ENCODE measurements at regions not wholly inside any gene's neighbourhood (a gene's known extent, or its start where the extent isn't known, plus 50 kb on each side); places are given as distances from the start of the nearest gene placed in this dataset.
A peak's percentile ranks its signal among the peaks of the same experiment; 100 is the strongest.

GRCh38 chr13:63551731-63552130, 2136.1 kb upstream of the PCDH20 start:
- Histone ChIP-seq H3K36me3 (ENCODE audit: control insufficient read depth, insufficient read depth, low read length) (no peaks in the 10 kb centered on the region), H3K27me3 (ENCODE audit: control insufficient read depth, insufficient read depth, low read length) (no peaks in the 10 kb centered on the region), H3K4me1 (ENCODE audit: control insufficient read depth, insufficient read depth, low read length) (no peaks in the 10 kb centered on the region), H3K9me3 (ENCODE audit: control insufficient read depth, insufficient read depth, low read length) (no peaks in the 10 kb centered on the region), H3K27ac (ENCODE audit: low read length) (no peak overlapping the region), H3K4me3 (ENCODE audit: low read length) (no peak overlapping the region)
- no CpG with 5 or more reads among the region's 3 CpGs for WGBS (ENCODE audit: insufficient coverage, insufficient read length)
- DNase-seq (ENCODE audit: low read depth, low spot score), result no peak

DNA sequence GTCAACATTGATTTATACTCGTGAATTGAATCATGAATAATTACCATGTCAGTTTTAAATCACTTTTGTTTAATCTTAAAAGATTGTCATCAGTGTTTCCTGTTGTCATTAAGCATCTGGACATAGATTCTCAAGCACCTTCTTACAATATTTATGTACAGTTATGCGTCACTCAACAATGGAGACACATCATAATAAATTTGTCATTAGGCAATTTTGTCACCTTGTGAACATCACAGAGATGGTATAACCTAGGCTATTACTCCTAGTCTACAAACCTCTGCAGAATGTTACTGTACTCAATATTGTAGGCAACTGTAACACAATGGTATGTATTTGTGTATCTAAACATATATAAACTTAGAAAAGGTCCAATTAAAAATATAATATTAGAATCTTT, 2130.9 kb upstream of the PCDH20 start:
- no peak overlapping the region for H3K27ac ChIP-seq (ENCODE audit: low read length)
- peaks cover 4% of the 10 kb centered on the region; the same call in 1 of the 2 replicates for H3K27me3 ChIP-seq (ENCODE audit: control insufficient read depth, insufficient read depth, low read length)
- H3K4me3 ChIP-seq (ENCODE audit: low read length), result no peak overlapping the region
- no peaks in the 10 kb centered on the region for H3K4me1 ChIP-seq (ENCODE audit: control insufficient read depth, insufficient read depth, low read length)
- no peaks in the 10 kb centered on the region for H3K9me3 ChIP-seq (ENCODE audit: control insufficient read depth, insufficient read depth, low read length)
- WGBS (ENCODE audit: insufficient coverage, insufficient read length), result no CpG with 5 or more reads among the region's 2 CpGs
- H3K36me3 ChIP-seq (ENCODE audit: control insufficient read depth, insufficient read depth, low read length), result no peaks in the 10 kb centered on the region
- no peak for DNase-seq (ENCODE audit: low read depth, low spot score)

GRCh38 chr13:63542770-63543169, 2127.1 kb upstream of the PCDH20 start:
- DNase-seq (ENCODE audit: low read depth, low spot score), result no peak
- Histone ChIP-seq H3K9me3 (ENCODE audit: control insufficient read depth, insufficient read depth, low read length) (no peaks in the 10 kb centered on the region), H3K27me3 (ENCODE audit: control insufficient read depth, insufficient read depth, low read length) (peaks cover 4% of the 10 kb centered on the region; the same call in 1 of the 2 replicates), H3K4me1 (ENCODE audit: control insufficient read depth, insufficient read depth, low read length) (no peaks in the 10 kb centered on the region), H3K36me3 (ENCODE audit: control insufficient read depth, insufficient read depth, low read length) (no peaks in the 10 kb centered on the region), H3K4me3 (ENCODE audit: low read length) (no peak overlapping the region), H3K27ac (ENCODE audit: low read length) (no peak overlapping the region)
- no CpG with 5 or more reads among the region's 1 CpG for WGBS (ENCODE audit: insufficient coverage, insufficient read length)

- H3K27ac ChIP-seq (ENCODE audit: low read length), result no peak overlapping the region
- H3K36me3 ChIP-seq (ENCODE audit: control insufficient read depth, insufficient read depth, low read length), result no peaks in the 10 kb centered on the region
- peaks cover 4% of the 10 kb centered on the region; the same call in 1 of the 2 replicates for H3K27me3 ChIP-seq (ENCODE audit: control insufficient read depth, insufficient read depth, low read length)
- H3K4me1 ChIP-seq (ENCODE audit: control insufficient read depth, insufficient read depth, low read length), result no peaks in the 10 kb centered on the region
- peak; percentile 9 for DNase-seq (ENCODE audit: low read depth, low spot score)
- H3K9me3 ChIP-seq (ENCODE audit: control insufficient read depth, insufficient read depth, low read length), result no peaks in the 10 kb centered on the region
- no CpG with 5 or more reads among the region's 6 CpGs for WGBS (ENCODE audit: insufficient coverage, insufficient read length)
- no peak overlapping the region for H3K4me3 ChIP-seq (ENCODE audit: low read length)
Measured at GRCh38 chr13:63541336-63541735, 2125.7 kb upstream of the PCDH20 start.

GRCh38 chr13:63540061-63540460, 2124.4 kb upstream of the PCDH20 start:
- H3K4me3 ChIP-seq (ENCODE audit: low read length), result no peak overlapping the region
- H3K27ac ChIP-seq (ENCODE audit: low read length), result no peak overlapping the region
- H3K36me3 ChIP-seq (ENCODE audit: control insufficient read depth, insufficient read depth, low read length), result no peaks in the 10 kb centered on the region
- peaks cover 4% of the 10 kb centered on the region; the same call in 1 of the 2 replicates for H3K27me3 ChIP-seq (ENCODE audit: control insufficient read depth, insufficient read depth, low read length)
- WGBS (ENCODE audit: insufficient coverage, insufficient read length), result no CpG with 5 or more reads among the region's 1 CpG
- DNase-seq (ENCODE audit: low read depth, low spot score), result no peak
- H3K9me3 ChIP-seq (ENCODE audit: control insufficient read depth, insufficient read depth, low read length), result no peaks in the 10 kb centered on the region
- H3K4me1 ChIP-seq (ENCODE audit: control insufficient read depth, insufficient read depth, low read length), result no peaks in the 10 kb centered on the region

GRCh38 chr13:63517371-63517770, 2101.7 kb upstream of the PCDH20 start:
- Histone ChIP-seq H3K4me1 (ENCODE audit: control insufficient read depth, insufficient read depth, low read length) (no peaks in the 10 kb centered on the region), H3K27me3 (ENCODE audit: control insufficient read depth, insufficient read depth, low read length) (no peaks in the 10 kb centered on the region), H3K36me3 (ENCODE audit: control insufficient read depth, insufficient read depth, low read length) (no peaks in the 10 kb centered on the region), H3K4me3 (ENCODE audit: low read length) (no peak overlapping the region), H3K27ac (ENCODE audit: low read length) (no peak overlapping the region), H3K9me3 (ENCODE audit: control insufficient read depth, insufficient read depth, low read length) (no peaks in the 10 kb centered on the region)
- DNase-seq (ENCODE audit: low read depth, low spot score), result no peak
- no CpG with 5 or more reads among the region's 9 CpGs for WGBS (ENCODE audit: insufficient coverage, insufficient read length)

GRCh38 chr13:63516124-63516523, 2100.5 kb upstream of the PCDH20 start:
- no peak for DNase-seq (ENCODE audit: low read depth, low spot score)
- no peaks in the 10 kb centered on the region for H3K9me3 ChIP-seq (ENCODE audit: control insufficient read depth, insufficient read depth, low read length)
- no peak overlapping the region for H3K4me3 ChIP-seq (ENCODE audit: low read length)
- H3K36me3 ChIP-seq (ENCODE audit: control insufficient read depth, insufficient read depth, low read length), result no peaks in the 10 kb centered on the region
- H3K27me3 ChIP-seq (ENCODE audit: control insufficient read depth, insufficient read depth, low read length), result no peaks in the 10 kb centered on the region
- no CpG with 5 or more reads among the region's 1 CpG for WGBS (ENCODE audit: insufficient coverage, insufficient read length)
- H3K27ac ChIP-seq (ENCODE audit: low read length), result no peak overlapping the region
- no peaks in the 10 kb centered on the region; the same call in 1 of the 2 replicates for H3K4me1 ChIP-seq (ENCODE audit: control insufficient read depth, insufficient read depth, low read length)

DNA sequence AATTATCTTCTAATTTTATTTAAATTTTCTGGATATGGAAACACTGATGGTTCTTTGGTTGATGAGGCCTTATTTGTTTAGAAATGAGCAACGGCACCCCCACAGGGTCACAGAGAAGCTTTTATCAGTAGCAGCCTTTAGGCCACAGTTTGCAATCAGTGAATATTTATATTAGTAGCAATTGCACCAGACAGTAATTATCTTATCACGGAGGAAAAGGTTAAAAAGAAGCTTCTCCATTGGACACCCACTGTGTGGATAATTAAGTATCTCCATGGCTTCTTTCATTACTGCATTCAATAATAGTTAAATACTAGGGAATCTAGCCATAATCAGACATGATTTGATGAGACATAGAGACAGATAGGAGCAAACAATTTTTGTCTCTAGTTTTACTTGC, 2099.2 kb upstream of the PCDH20 start:
- Histone ChIP-seq H3K27me3 (ENCODE audit: control insufficient read depth, insufficient read depth, low read length) (no peaks in the 10 kb centered on the region), H3K4me1 (ENCODE audit: control insufficient read depth, insufficient read depth, low read length) (no peaks in the 10 kb centered on the region; the same call in 1 of the 2 replicates), H3K36me3 (ENCODE audit: control insufficient read depth, insufficient read depth, low read length) (no peaks in the 10 kb centered on the region), H3K4me3 (ENCODE audit: low read length) (no peak overlapping the region), H3K9me3 (ENCODE audit: control insufficient read depth, insufficient read depth, low read length) (no peaks in the 10 kb centered on the region), H3K27ac (ENCODE audit: low read length) (no peak overlapping the region)
- no CpG with 5 or more reads among the region's 2 CpGs for WGBS (ENCODE audit: insufficient coverage, insufficient read length)
- DNase-seq (ENCODE audit: low read depth, low spot score), result no peak

GRCh38 chr13:63512095-63512494, 2096.4 kb upstream of the PCDH20 start:
- DNase-seq (ENCODE audit: low read depth, low spot score), result no peak
- Histone ChIP-seq H3K27ac (ENCODE audit: low read length) (no peak overlapping the region), H3K4me1 (ENCODE audit: control insufficient read depth, insufficient read depth, low read length) (no peaks in the 10 kb centered on the region; the same call in 1 of the 2 replicates), H3K4me3 (ENCODE audit: low read length) (no peak overlapping the region), H3K36me3 (ENCODE audit: control insufficient read depth, insufficient read depth, low read length) (no peaks in the 10 kb centered on the region), H3K27me3 (ENCODE audit: control insufficient read depth, insufficient read depth, low read length) (no peaks in the 10 kb centered on the region), H3K9me3 (ENCODE audit: control insufficient read depth, insufficient read depth, low read length) (no peaks in the 10 kb centered on the region)
- no CpG with 5 or more reads among the region's 8 CpGs for WGBS (ENCODE audit: insufficient coverage, insufficient read length)

DNA sequence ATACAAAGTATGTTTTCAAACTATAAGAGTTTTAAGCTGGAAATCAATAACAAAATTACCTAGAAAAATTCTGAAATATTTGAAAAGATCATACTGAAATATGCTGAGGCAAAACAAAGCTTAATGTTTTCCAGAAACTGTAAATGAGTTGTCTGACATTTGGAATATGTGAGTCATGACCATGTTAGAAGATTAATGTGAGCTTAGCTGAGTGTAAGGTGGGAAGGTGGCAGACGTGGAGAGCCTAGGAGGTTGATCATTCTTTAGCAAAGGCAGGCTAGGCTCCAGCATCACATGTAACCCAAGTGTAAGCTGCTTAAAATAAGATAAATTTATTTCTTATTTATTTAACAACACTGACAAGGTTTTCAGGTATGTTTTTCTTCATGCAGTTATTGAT, 2086.1 kb upstream of the PCDH20 start:
- Histone ChIP-seq H3K36me3 (ENCODE audit: control insufficient read depth, insufficient read depth, low read length) (no peaks in the 10 kb centered on the region), H3K4me1 (ENCODE audit: control insufficient read depth, insufficient read depth, low read length) (no peaks in the 10 kb centered on the region), H3K27ac (ENCODE audit: low read length) (no peak overlapping the region), H3K9me3 (ENCODE audit: control insufficient read depth, insufficient read depth, low read length) (no peaks in the 10 kb centered on the region), H3K4me3 (ENCODE audit: low read length) (no peak overlapping the region), H3K27me3 (ENCODE audit: control insufficient read depth, insufficient read depth, low read length) (no peaks in the 10 kb centered on the region)
- no peak for DNase-seq (ENCODE audit: low read depth, low spot score)
- WGBS (ENCODE audit: insufficient coverage, insufficient read length), result no CpG with 5 or more reads among the region's 1 CpG

DNA sequence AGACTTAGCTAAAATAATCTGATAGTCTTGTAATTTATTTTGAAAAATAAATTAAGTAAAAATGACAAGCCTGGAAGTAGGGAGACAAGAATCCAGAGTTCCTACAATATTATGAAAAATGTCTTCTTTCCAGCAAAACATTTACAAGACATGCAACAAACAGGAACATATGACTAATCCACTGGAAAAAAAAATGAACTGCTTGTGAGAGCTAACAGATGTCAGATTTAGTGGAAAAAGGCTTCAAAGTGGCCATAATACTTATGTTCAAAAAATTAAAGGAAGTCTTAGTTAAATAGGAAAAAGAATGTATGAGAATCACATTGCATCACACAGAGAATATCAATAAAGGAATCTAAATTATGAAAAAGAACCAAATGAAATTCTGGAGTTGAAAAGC, 2082.0 kb upstream of the PCDH20 start:
- no peak overlapping the region for H3K4me3 ChIP-seq (ENCODE audit: low read length)
- H3K27ac ChIP-seq (ENCODE audit: low read length), result no peak overlapping the region
- no peaks in the 10 kb centered on the region for H3K4me1 ChIP-seq (ENCODE audit: control insufficient read depth, insufficient read depth, low read length)
- no peaks in the 10 kb centered on the region for H3K27me3 ChIP-seq (ENCODE audit: control insufficient read depth, insufficient read depth, low read length)
- H3K9me3 ChIP-seq (ENCODE audit: control insufficient read depth, insufficient read depth, low read length), result no peaks in the 10 kb centered on the region
- H3K36me3 ChIP-seq (ENCODE audit: control insufficient read depth, insufficient read depth, low read length), result no peaks in the 10 kb centered on the region
- no peak for DNase-seq (ENCODE audit: low read depth, low spot score)

Measured in iPS DF 6.9 (cell line).